Choroid plexus epithelial cell (primary cell): ENCODE measurements at regions not wholly inside any gene's neighbourhood (a gene's known extent, or its start where the extent isn't known, plus 50 kb on each side); places are given as distances from the start of the nearest gene placed in this dataset.
"Not testable (repeated sequence)": the region's sequence is repeated elsewhere in the genome, so short reads cannot be mapped to it uniquely, and the experiment has no call there.

ENCODE experiments used
- DNase-seq: peaks from one replicate; pipeline ENCODE4 v3.0.0-alpha.2; 2010; ENCODE audit warnings: low read depth
- H3K4me3 ChIP-seq: 2 replicates; pipeline ENCODE4 v1.5.1; 2011; ENCODE audit warnings: low read depth, mild to moderate bottlenecking, control low read depth, low read length, moderate library complexity
- TF ChIP-seq, protein P1 (sequence below): conservative IDR thresholded peaks from 2 replicates; pipeline ENCODE4 v1.5.1; 2011; ENCODE audit warnings: low read depth, mild to moderate bottlenecking, control low read depth, inconsistent platforms, low read length, moderate library complexity

DNA sequence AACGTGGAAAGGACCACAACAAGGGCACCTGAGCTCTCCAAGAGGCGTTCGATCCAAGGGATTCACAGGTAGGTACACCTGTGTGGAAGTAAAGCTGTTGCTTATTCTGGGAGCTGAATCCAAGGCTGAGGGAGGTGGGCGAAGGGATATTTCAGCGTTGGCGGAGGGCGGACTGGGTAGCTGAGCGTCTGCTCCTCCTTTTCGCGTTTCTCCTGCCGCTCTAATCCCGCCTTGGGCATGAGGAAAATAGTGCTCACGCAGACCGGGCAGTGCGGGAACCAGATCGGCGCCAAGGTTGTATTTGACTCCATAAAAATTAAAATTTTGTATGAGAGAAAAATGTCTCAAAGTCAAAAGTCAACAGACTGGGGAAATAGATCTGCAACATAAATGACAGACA, 3966.2 kb upstream of the OR11H1 start:
- not testable (repeated sequence) for DNase-seq, H3K4me3 ChIP-seq

DNA sequence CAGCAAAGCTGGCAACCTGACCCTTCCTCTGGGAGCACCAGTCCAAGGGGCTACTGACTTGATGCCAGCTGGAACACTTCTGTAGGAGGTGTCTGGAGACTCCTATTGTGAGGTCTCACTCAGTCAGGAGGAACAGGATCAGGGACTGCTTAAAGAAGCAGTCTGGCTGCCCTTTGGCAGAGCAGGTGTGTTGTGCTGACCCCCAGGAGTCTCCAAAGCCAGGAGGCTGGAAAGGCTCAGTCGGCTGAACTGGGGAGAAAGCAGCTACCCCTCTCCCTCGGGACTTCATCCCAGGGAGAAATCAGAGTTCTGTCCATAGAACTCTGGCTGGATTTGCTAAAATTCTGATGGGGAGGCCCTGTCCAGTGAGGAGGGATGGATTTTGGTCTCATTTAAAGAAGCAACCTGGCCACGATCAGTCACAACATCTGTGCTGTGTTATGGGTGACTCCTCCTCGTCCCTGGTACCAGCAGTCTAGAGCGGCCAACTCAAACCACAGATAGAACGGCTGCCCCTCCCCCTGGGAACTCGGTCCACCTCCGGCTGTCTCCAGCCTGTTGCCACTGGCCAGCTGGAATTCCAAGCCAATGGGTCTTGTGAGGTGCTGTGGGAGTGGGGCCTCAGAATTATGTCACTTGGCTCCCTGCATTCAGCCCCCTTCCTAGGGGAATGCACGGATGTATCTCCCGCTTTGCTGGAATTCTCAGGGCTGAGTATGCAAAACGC, 3959.0 kb upstream of the OR11H1 start:
- H3K4me3 ChIP-seq, DNase-seq: not testable (repeated sequence)

DNA sequence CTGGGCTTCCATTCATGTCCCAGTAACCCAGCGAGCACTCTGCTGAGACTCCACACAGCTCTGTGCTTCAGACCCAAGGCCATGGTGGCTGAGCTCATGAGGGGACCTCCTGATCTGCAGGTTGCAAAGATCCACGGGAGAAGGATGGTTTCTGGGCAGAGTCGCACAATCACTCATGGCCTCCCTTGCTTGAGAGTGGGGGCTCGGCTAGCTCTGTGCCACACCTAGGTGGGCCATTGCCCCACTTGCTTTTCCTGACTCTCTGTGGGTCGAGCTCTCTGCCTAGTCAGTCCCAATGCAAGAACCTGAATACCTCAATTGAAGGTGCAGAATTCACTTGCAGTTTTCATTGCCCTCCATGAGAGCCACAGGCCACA, 3958.4 kb upstream of the OR11H1 start:
- not testable (repeated sequence) for DNase-seq, H3K4me3 ChIP-seq

DNA sequence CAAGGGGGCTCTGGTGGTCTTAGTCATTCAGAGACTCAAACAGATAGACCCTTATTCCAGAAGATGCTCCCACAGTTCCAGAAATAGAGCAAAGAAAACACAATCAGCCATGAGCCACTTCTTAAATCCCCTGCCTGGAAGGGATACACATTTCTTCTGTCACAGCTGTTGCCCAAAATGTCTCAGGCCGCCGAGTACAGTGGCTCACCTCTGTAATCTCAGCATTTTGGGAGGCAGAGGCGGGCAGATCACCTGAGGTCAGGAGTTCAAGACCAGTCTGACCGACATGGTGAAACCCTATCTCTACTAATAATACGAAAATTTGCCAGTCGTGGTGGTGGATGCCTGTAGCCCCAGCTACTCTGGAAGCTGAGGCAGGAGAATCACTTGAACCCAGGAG, 3954.8 kb upstream of the OR11H1 start:
- not testable (repeated sequence) for DNase-seq, H3K4me3 ChIP-seq

DNA sequence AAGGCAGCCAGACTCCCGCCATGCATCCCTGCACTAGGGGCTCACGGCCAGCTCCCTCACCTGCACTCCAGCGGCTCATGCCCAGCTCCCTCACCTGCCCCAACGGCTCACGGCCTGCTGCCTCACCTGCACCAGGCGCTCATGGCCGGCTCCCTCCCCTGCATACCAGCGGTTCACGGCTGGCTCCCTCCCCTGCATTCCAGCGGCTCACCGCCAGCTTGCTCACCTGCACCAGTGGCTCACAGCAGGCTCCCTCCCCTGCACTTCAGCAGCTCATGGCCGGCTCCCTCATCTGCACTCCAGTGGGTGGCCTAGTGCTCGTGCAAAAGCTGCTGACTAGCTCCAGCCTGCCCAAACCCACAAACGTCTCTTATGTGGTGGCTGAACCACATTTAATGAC, 3953.8 kb upstream of the OR11H1 start:
- DNase-seq, H3K4me3 ChIP-seq: not testable (repeated sequence)

DNA sequence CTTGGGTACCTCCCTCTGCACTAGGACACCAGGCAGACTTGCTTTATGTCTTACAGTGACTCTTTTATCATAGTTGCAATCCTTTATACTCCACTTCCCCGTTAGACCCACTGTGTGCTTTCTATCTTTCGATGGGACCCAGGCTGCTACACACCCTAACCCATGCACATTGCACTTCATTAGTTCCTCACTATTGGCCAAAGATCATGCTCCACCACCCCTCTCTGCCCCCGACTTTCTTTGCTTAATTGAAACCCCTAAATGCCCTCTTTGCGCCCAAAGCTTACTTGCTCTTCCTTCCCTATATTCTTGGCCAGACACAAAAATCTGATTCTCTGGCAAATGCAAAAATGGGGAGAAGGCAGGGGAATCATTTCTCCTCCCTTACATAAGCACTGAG, 3953.3 kb upstream of the OR11H1 start:
- not testable (repeated sequence) for H3K4me3 ChIP-seq, DNase-seq

DNA sequence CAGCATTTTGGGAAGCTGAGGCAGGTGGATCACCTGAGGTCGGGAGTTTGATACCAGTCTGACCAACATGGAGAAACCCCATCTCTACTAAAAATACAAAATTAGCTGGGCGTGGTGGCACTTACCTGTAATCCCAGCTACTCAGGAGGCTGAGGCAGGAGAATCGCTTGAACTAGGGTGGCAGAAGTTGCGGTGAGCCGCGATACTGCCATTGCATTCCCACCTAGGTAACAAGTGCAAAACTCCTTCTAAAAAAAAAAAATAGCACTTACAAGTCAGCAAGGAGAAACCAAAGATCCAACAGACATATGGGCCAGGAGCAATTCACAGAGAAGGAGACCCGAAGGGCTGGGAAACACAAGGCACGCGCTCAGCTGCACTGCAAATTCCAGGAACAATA, 3951.3 kb upstream of the OR11H1 start:
- H3K4me3 ChIP-seq, DNase-seq: not testable (repeated sequence)

DNA sequence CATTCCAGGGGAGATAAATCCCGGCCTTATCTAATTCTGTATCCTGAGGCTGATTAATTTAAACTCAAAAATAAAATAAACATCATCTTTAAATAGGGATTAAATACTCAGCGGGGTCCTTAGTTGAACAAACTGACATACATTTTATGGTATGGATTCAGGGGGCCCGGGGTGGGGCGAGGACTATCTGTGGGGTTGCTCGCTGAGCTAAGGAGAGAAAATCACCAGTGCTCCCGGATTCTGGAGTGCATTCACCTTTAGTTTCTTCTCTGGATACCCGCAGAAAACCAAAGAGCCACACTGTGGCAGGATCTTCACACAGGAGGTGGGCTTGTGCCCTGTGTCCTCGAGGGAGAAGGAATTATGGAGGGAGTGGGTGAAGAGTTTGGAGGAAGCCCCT, 3949.9 kb upstream of the OR11H1 start:
- not testable (repeated sequence) for H3K4me3 ChIP-seq, DNase-seq

DNA sequence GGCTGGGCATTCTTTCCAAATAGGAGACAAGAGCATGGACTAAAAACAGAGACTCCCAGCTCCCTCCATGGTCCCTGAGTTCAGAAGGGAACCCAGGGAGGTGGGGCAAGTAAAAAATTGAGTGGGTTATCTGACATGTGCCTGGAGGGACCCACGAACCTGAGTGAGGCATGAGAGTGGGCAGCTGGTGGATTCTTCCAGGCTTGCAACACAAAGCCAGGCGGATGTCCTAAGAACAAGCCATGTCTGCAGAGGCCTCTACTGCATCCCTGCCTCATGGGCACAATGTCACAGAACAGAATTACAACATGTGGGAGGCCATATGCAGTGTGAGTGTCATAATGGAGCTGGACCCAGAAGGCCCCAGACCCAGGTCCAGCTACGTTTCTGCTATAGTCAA, 3949.4 kb upstream of the OR11H1 start:
- not testable (repeated sequence) for DNase-seq

DNA sequence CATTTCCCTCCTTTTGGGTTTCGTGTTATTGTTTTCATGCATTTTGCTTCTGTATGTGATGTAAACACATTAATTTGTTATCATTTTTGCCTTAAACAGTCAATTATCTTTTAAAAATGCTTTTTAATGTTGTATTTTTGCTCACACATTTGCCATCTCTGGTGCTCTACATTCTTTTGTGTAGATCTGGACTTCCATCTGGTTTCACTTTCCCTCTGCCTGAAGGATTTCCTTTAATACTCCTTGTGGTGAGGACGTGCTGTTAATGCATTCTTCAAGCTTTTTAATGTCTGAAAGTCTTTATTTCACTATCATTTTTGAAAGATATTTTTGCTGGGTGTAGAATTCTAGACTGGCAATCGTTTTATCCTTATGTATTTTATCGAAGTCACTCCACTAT, 3945.9 kb upstream of the OR11H1 start:
- H3K4me3 ChIP-seq, DNase-seq: not testable (repeated sequence)

More for the DNA sequence above, 3949.4 kb upstream of the OR11H1 start:
- H3K4me3 ChIP-seq: not testable (repeated sequence)

DNA sequence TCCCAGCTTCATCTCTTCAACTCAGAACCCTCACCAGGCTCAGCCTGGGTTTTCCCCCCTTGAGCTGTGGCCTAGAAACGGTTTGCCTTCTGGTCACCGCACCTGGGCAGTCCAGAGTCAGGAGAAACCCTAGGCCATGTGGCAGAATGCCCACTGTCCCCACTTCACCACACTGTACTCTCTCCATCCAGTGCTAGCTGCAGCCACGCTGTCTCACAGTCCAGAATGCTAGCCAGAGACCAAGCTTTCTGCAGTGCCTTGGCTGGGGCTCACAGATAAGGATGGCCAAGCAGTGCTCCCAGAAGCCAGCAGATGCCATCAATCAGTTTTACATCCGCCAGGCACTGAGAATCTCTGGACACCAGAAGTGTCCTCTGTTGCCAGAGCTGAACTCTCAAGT, 3943.8 kb upstream of the OR11H1 start:
- not testable (repeated sequence) for H3K4me3 ChIP-seq, DNase-seq

DNA sequence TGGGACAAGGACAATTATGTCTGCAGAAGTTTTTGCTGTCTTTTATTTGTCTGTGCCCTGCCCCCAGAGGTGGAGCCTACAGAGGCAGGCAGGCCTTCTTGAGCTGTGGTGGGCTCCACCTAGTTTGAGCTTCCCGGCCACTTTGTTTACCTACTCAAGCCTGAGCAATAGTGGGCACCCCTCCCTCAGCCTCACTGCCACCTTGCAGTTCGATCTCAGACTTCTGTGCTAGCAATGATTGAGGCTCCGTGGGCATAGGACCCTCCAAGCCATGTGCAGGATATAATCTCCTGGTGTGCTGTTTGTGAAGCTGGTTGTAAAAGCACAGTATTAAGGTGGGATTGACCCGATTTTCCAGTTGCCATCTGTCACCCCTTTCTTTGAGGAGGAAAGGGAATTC, 3933.4 kb upstream of the OR11H1 start:
- H3K4me3 ChIP-seq, DNase-seq: not testable (repeated sequence)

DNA sequence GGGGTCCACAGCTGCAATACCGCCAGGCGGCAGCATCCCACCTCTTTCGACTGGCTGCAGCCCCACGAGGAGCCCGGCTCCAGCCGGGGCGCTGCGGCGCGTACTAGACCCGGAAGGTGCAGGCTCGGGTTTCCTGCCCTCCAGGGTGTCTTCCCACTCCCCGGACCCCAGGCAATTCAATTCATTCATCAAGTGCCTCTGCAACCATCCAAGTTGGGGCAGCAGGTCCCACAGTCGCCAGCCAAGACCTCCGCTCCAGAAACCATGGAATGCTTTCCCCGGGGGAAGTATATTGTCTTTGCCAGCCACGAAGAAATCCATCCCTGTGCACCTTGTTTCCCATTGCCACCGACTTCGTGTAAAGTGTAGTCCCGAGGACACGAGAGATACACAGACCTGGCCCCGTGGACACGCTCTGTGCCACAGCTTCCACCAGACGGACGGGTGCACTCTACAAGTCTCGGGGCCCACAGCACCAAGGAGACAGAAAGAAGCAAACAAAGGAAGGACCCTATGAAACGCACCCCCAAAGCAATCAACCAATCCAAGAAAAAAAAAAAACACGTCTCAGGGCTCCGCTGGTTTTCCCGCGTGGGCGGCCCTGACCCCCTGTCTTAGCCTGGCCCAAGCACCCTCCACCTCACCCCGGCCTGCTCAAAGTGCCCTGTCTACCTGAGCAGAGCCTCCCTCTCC, 3930.2 kb upstream of the OR11H1 start:
- not testable (repeated sequence) for DNase-seq, H3K4me3 ChIP-seq

DNA sequence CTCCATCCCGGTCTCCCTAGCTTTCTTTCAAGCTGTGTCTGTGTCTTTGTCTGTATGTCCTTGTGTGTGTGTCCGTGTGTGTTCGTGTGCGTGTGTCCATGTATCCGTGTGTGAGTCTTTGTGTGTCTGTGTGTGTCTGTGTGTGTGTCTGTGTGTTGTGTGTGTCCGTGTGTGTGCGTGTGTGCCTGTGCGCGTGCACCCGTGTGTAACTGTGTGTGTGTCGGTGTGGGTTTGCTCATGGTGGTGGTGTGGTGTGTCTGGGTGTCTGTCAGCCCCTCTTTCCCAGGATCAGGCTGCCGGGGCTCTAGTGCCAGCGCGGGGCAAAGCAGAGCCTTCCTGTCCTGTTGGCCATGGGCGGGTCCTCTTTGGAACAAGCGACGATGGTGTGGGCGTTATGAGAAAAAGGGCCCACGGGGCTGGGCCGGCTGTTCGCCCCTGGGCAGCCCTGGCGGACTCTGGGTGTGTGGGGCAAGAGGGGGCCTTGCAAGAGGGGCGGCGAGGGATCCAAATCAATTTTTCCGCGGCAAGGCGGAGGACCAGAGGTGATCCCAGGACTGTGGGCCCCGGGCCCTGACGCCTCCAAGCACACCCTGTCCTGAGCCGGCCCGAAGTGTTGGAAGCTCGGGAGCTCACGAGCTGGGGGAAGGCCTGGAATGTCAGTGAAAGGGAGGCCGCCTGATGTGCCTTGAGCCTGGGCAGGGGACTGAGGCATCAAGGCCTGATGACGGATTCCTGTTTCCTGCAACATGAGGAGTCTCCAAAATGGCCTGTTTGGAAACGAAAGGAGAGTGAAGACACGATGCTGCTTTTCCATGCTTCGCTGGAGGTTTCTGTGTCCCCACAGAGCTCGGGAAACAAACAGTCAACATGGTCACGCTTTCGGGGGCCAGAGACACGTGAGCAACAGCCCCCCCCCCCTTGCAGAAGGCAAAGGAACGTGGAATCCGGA, 3929.2 kb upstream of the OR11H1 start:
- H3K4me3 ChIP-seq: no peak overlapping the region
- TF ChIP-seq, protein P1, sequence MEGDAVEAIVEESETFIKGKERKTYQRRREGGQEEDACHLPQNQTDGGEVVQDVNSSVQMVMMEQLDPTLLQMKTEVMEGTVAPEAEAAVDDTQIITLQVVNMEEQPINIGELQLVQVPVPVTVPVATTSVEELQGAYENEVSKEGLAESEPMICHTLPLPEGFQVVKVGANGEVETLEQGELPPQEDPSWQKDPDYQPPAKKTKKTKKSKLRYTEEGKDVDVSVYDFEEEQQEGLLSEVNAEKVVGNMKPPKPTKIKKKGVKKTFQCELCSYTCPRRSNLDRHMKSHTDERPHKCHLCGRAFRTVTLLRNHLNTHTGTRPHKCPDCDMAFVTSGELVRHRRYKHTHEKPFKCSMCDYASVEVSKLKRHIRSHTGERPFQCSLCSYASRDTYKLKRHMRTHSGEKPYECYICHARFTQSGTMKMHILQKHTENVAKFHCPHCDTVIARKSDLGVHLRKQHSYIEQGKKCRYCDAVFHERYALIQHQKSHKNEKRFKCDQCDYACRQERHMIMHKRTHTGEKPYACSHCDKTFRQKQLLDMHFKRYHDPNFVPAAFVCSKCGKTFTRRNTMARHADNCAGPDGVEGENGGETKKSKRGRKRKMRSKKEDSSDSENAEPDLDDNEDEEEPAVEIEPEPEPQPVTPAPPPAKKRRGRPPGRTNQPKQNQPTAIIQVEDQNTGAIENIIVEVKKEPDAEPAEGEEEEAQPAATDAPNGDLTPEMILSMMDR: no peak
- no peak for DNase-seq

DNA sequence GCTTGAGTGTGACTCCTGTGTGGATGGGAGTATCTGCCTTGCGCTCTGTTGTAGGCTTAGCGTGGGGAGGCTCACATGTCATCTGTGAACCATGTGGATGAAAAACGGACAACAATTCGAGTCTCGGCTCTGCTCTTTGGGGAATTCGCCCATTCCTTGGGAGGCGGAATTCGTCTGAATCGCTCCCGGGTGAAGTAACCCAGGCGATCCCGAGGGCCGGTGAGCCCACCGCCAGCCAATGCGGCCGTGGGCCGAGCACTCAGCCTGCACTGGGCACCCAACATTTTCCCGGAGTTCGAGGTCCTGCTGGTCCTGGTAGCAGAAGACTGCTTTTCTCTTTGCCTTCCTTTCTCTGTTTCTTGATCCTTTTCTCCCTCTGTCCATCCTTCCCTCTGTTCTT, 3928.5 kb upstream of the OR11H1 start:
- not testable (repeated sequence) for H3K4me3 ChIP-seq, DNase-seq

DNA sequence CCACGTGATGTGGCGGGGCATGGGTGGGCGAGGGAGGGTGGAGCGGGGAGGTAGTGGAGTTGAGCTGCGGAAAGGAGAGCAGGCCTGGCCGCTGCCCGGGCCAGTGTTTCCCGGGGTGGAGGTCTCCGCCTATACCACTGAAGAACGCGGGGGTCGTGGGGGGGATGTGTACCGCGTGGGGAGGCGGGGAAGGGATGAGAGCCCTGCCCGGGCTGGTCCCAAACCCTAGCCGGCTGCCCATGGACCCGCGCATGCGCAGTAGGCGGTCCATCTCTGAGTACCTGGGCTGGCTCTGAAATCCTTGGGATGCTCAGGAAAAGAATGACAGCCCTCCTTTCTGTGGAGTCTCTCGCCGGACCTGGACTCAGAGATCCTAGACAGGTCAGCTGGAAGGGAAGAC, 3927.8 kb upstream of the OR11H1 start:
- DNase-seq, H3K4me3 ChIP-seq: not testable (repeated sequence)

DNA sequence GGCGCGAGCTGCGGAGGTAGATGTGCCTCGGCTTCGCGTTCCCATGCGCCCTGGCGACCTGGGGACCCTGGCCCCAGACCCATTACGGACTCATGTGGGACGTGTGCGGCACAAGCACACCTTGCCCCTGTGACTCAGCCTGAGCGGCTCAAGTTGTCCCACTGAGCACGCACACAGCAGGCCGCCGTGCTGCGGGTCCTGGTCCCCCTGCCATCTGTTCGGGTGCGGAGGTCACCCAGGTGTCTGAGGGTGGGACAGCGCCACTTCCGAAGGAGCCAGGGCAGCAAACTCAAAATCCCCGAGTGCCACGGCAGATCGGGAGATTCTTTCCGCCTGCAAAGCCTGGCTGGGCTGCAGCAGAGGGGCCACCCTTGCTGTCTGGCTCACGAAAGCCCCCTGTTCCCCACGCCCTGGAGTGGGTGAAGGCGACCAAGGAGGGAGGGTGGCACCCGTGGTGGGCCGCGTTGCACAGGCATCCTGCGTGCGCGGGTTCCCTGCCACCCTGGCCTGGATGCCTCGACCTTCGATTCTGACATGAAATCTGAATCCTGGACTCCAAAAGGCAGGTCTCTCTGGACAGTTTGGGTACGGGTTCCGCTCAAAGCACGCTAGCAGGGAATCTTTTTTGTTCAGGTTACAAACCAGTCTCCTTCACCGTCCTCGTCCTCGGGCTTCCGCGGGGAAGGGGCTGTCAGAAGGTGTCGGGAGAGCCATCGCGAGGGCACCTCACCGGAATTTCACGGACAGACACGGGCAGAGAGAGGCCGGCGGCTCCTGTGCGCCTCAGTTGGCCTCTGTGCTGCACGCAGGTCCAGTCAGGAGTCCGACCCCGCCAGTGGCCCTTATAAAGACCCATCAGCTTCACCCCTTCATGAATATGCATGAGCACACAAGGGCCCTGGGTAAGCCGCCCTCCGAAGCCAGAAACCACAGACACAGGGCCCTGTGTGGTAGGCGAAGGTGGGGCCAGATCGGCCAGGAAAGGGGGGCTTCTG, 3926.8 kb upstream of the OR11H1 start:
- not testable (repeated sequence) for H3K4me3 ChIP-seq, DNase-seq
